OCI-LY7 (cell line): ENCODE measurements at regions not wholly inside any gene's neighbourhood (a gene's known extent, or its start where the extent isn't known, plus 50 kb on each side); places are given as distances from the start of the nearest gene placed in this dataset.

Experiments used
- BruUV-seq: library from RNA; stranded (reverse); fragments of 400-500 nt; replicated peaks from 2 replicates; lab custom pipeline; 2021; lab: Mats Ljungman, UMichigan
- CTCF ChIA-PET: fragments of 300-600 bp; sonication (Branson Sonifier 250); formaldehyde crosslinking; loops from one replicate; lab custom pipeline; 2022; ENCODE audit warnings: antibody characterized with exemption; ENCODE audit not compliant: unreplicated experiment; lab: Charles Lee
- POLR2A ChIA-PET: fragments of 300-600 bp; sonication (Branson Sonifier 250); formaldehyde crosslinking; loops from one replicate; lab custom pipeline; 2022; ENCODE audit warnings: antibody characterized with exemption; lab: Charles Lee
- DNase-seq: peaks from one replicate; pipeline ENCODE4 v3.0.0-alpha.2; 2015; ENCODE audit warnings: low spot score
- H2AFZ ChIP-seq: fragments of 200-600 bp; sonication (generic), shearing (Covaris generic); 2 replicates; pipeline ENCODE4 v1.6.1; 2014; ENCODE audit warnings: mild to moderate bottlenecking, antibody characterized with exemption, low read length, moderate library complexity
- H3K27ac ChIP-seq: fragments of 200-600 bp; sonication (generic); 2 replicates; pipeline ENCODE4 v1.5.1; 2014; ENCODE audit warnings: mixed run types, low read depth, mild to moderate bottlenecking, moderate library complexity, low read length, inconsistent platforms; ENCODE audit not compliant: poor library complexity, severe bottlenecking
- H3K36me3 ChIP-seq: fragments of 200-600 bp; sonication (generic); 2 replicates; pipeline ENCODE4 v1.6.1; 2014; ENCODE audit warnings: mild to moderate bottlenecking, antibody characterized with exemption, low read length, moderate library complexity, mixed read lengths; ENCODE audit not compliant: insufficient read depth
- H3K4me1 ChIP-seq: fragments of 200-600 bp; sonication (generic); 2 replicates; pipeline ENCODE4 v1.5.1; 2014; ENCODE audit warnings: mild to moderate bottlenecking, low read length; ENCODE audit not compliant: insufficient read depth, poor library complexity, severe bottlenecking
- H3K4me2 ChIP-seq: fragments of 200-600 bp; sonication (generic); 2 replicates; pipeline ENCODE4 v1.6.1; 2014; ENCODE audit warnings: mild to moderate bottlenecking, low read length
- H3K4me3 ChIP-seq: fragments of 200-600 bp; sonication (generic); 2 replicates; pipeline ENCODE4 v1.5.1; 2014; ENCODE audit warnings: mild to moderate bottlenecking, low read depth, low read length; ENCODE audit not compliant: poor library complexity, severe bottlenecking
- H3K79me2 ChIP-seq: fragments of 200-600 bp; sonication (generic); 2 replicates; pipeline ENCODE4 v1.6.1; 2016; ENCODE audit warnings: low read depth, mild to moderate bottlenecking, low read length, moderate library complexity, mixed read lengths; ENCODE audit not compliant: insufficient read depth
- H3K9me2 ChIP-seq: fragments of 200-600 bp; sonication (generic); 2 replicates; pipeline ENCODE4 v1.6.1; 2016; ENCODE audit warnings: mild to moderate bottlenecking, low read length, mixed read lengths; ENCODE audit not compliant: insufficient read depth
- H3K9me3 ChIP-seq: fragments of 200-600 bp; sonication (generic); 2 replicates; pipeline ENCODE4 v1.6.1; 2014; ENCODE audit warnings: mild to moderate bottlenecking, mixed run types, low read length, mixed read lengths
- H4K20me1 ChIP-seq: fragments of 200-600 bp; sonication (generic); 2 replicates; pipeline ENCODE4 v1.6.1; 2014; ENCODE audit warnings: mild to moderate bottlenecking, antibody characterized with exemption, low read length, moderate library complexity, mixed read lengths; ENCODE audit not compliant: insufficient read depth
- CTCF ChIP-seq: fragments of 200-600 bp; sonication (generic); conservative IDR thresholded peaks from 2 replicates; pipeline ENCODE4 v1.5.1; 2014; ENCODE audit warnings: mild to moderate bottlenecking, antibody characterized with exemption, low read length, moderate library complexity, mixed read lengths
- EZH2phosphoT487 ChIP-seq: fragments of 200-600 bp; sonication (generic); IDR thresholded peaks from 2 replicates; pipeline ENCODE4 v1.6.1; 2018; ENCODE audit warnings: low read depth, borderline replicate concordance, mild to moderate bottlenecking, mixed run types, antibody characterized with exemption, low read length, moderate library complexity, mixed read lengths
- intact Hi-C: fragments of 100-400 bp; cut with micrococcal nuclease; formaldehyde crosslinking; loops from one replicate; pipeline ENCODE4 v1.10.0; 2022; ENCODE audit not compliant: unreplicated experiment

DNA sequence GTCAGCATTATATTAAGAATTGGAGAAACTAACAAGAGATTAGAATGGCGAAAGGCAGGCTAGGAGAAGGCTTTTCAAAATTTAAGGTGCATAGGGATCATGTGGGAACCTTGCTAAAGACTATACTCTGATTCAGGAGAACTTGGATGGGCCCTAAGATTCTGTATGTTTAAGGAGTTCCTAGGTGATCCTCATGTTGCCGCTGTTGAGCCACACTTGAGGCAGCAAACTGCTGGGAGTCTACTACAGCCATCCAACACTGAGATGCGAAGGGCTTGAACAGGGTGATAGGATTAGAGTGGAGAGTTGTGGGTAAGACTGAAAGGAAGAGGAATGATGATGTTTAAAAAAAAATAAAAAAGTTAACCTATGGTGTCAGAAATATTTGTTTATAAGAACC is 1013.2 kb downstream of the MRPL39 start:
- Histone ChIP-seq H3K79me2 (no peaks in the 10 kb centered on the region), H3K9me3 (peaks cover 15% of the 10 kb centered on the region; the same call in 1 of the 2 replicates), H4K20me1 (no peaks in the 10 kb centered on the region), H3K4me3 (no peak overlapping the region), H3K9me2 (no peaks in the 10 kb centered on the region), H3K36me3 (no peaks in the 10 kb centered on the region), H2AFZ (no peak overlapping the region), H3K4me2 (no peak overlapping the region), H3K27ac (no peak overlapping the region), H3K4me1 (no peaks in the 10 kb centered on the region)
- DNase-seq = no peak
- TF ChIP-seq EZH2phosphoT487 (no peak), CTCF (no peak)
- ChIA-PET CTCF (no interaction called here), POLR2A (no interaction called here)
- intact Hi-C loops = no loop called here
- no TSS peak for BruUV-seq

DNA sequence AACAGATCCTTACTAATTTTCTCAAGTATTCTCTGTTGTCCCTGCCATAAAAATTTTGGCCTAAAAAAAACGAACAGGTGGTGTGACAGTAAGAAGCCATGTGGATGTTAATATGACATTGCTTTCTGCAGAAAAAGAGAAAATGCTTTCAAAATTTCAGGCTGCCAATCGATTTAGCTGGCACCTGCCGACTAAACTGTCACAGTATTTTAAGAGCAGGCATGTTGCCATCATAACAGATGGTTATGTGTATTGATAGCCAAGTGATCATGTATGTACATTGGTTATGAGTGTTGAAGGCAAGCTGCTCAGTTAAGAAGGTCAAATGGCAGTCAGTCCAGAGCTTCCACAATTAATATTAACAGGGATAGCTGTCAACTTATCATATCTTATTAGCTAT is 1017.0 kb downstream of the MRPL39 start:
- Histone ChIP-seq H3K79me2 (no peaks in the 10 kb centered on the region), H3K4me2 (no peak overlapping the region), H3K9me2 (no peaks in the 10 kb centered on the region), H4K20me1 (no peaks in the 10 kb centered on the region), H2AFZ (no peak overlapping the region), H3K4me3 (no peak overlapping the region), H3K36me3 (no peaks in the 10 kb centered on the region), H3K27ac (no peak overlapping the region), H3K4me1 (no peaks in the 10 kb centered on the region), H3K9me3 (peaks cover 11% of the 10 kb centered on the region; the same call in 1 of the 2 replicates)
- no peak for DNase-seq
- POLR2A ChIA-PET = no interaction called here
- no peak for TF ChIP-seq EZH2phosphoT487
- TF ChIP-seq CTCF = no peak
- no TSS peak for BruUV-seq
- CTCF ChIA-PET = no interaction called here
- intact Hi-C loops = no loop called here

DNA sequence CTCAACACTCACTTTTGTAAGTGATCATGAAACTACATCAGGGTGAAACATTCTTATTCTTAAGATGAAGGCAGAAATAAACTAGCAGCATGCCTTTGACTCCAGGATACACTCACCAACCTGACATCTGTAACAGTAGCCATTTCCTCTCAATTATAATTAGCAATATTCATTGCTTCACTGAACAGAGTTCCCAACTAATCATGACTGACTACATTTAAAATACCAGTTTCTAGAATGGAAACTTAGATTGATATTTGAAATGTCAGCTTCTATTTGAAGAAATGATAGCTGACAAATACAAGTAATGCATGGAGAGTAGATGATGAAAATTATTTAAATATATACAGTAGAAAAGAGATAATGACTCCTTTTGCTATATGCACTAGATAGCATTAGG is 1023.8 kb downstream of the MRPL39 start:
- no peaks in the 10 kb centered on the region for H3K36me3 ChIP-seq
- no peaks in the 10 kb centered on the region for H3K9me2 ChIP-seq
- ChIA-PET POLR2A (interaction anchor here (0.6 kb wide), 2 partner anchors 64 to 162 kb away, joined by 3 read pairs; no protein-coding TSS in a partner anchor), CTCF (no interaction called here)
- intact Hi-C loops = no loop called here
- H3K4me2 ChIP-seq = no peak overlapping the region
- no peaks in the 10 kb centered on the region for H4K20me1 ChIP-seq
- H3K4me3 ChIP-seq = no peak overlapping the region
- H3K4me1 ChIP-seq = no peaks in the 10 kb centered on the region
- BruUV-seq = no TSS peak
- no peak for DNase-seq
- peaks cover 17% of the 10 kb centered on the region for H3K9me3 ChIP-seq
- no peaks in the 10 kb centered on the region for H3K79me2 ChIP-seq
- no peak overlapping the region for H2AFZ ChIP-seq
- no peak overlapping the region for H3K27ac ChIP-seq
- TF ChIP-seq CTCF (no peak), EZH2phosphoT487 (no peak)
